ENCODE measurements at regions not wholly inside any gene's neighbourhood (a gene's known extent, or its start where the extent isn't known, plus 50 kb on each side); places are given as distances from the start of the nearest gene placed in this dataset.

- TF ChIP-seq ELF4 (IDR thresholded peaks at IDR 0.05) (no peak), SP1 (IDR thresholded peaks at IDR 0.05) (no peak), FOXM1 (IDR thresholded peaks at IDR 0.05; ENCODE audit: borderline replicate concordance) (no peak), BHLHE40 (IDR thresholded peaks at IDR 0.05; ENCODE audit: borderline replicate concordance) (no peak), L3MBTL2 (conservative IDR thresholded peaks at IDR 0.05) (no peak), NFRKB (IDR thresholded peaks at IDR 0.05) (no peak), FOXA1 (IDR thresholded peaks at IDR 0.05) (no peak), ARNT (IDR thresholded peaks at IDR 0.05) (no peak), CTBP1 (IDR thresholded peaks at IDR 0.05; ENCODE audit: borderline replicate concordance) (no peak), HDGF (IDR thresholded peaks at IDR 0.05; ENCODE audit: borderline replicate concordance) (no peak), ZNF384 (IDR thresholded peaks at IDR 0.05) (no peak), FOXK2 (IDR thresholded peaks at IDR 0.05) (no peak), SUZ12 (IDR thresholded peaks at IDR 0.05) (no peak), TARDBP (IDR thresholded peaks at IDR 0.05) (no peak)
Measured at GRCh38 chrX:96372313-96373046, 312.2 kb upstream of the DIAPH2 start.
